DND-41 (cell line): ENCODE measurements at regions not wholly inside any gene's neighbourhood (a gene's known extent, or its start where the extent isn't known, plus 50 kb on each side); places are given as distances from the start of the nearest gene placed in this dataset.

Experiments used
- CTCF ChIP-seq: IDR thresholded peaks from 2 replicates; pipeline ENCODE4 v1.5.1; 2012; ENCODE audit warnings: borderline replicate concordance, low read length, moderate library complexity, mild to moderate bottlenecking; ENCODE audit not compliant: poor library complexity, severe bottlenecking; ENCODE audit errors: extremely low read depth
- EZH2 ChIP-seq: IDR thresholded peaks from 3 replicates; pipeline ENCODE4 v1.6.1; 2012; ENCODE audit warnings: borderline replicate concordance, low read depth, mild to moderate bottlenecking, moderate library complexity, low read length, inconsistent platforms; ENCODE audit not compliant: severe bottlenecking

GRCh38 chr5:44974813-44975212 lies 166.1 kb downstream of the MRPS30 start:
- TF ChIP-seq CTCF (no peak), EZH2 (no peak)
